NCI-H446 treated with DMSO at 0.1 percent for 48 hours (cell line): ENCODE measurements at regions not wholly inside any gene's neighbourhood (a gene's known extent, or its start where the extent isn't known, plus 50 kb on each side); places are given as distances from the start of the nearest gene placed in this dataset.

Experiments
- DNase-seq: peaks from one replicate; lab custom pipeline; 2025; lab: John Stamatoyannopoulos, UW

DNA sequence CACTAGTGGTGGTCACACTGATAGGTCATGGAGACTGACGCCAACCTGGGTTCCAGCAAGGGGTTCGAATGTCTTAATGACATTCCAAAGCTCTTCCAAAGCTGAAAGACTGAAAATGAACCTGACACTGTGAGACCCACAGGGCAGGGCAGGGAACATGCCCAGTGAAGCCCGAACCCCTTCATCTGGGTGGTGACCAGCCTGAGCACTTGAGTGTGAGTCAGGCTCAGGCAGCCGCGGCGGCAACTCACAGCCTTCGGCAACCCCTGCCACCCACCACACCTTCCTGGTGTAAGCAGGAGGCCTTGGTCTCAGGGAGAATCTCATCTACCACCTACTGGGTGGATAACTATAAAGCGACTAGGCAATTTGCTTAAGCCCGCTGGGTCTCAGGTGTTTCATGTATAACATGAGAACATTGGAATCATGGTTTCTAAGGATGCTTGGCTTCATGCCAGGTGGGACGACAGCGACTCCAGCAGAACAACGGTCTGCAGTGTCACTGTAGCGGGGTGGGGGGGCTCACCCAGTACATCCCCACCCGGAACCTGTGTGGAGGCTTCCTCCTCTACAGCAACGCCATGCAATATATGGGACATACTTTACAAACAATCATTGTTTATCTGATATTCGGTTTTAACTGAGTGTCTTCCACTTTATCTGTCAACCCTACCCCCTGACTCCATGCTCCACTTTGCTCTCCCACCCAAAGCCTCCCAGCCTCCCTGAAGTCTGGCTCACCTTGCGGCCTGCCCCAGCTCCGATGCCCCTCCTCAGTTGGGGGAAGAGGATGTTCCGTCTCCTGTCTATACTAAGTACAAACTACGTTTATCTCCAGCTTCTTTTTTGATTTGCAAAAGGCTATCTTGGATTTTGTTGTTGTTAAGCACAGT, 125.0 kb upstream of the MEF2A start:
- DNase-seq = no peak

DNA sequence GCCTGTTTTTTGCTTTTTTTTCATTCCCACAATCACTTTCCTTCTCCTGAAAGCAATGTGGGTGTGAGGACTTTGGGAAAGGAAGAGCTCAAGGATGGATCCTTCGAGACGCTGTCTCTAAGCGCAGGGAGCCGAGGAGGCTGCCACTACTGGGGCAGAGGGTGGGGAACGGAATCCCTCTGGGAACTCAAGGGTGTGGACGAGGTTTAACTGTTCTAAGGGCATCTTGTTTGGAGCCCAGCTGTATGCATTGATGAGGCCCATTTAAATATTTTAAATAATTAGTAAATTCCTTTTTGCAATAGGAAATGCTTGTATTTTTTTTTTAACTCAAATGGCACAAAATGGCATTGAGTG, 124.4 kb upstream of the MEF2A start:
- DNase-seq = no peak

DNA sequence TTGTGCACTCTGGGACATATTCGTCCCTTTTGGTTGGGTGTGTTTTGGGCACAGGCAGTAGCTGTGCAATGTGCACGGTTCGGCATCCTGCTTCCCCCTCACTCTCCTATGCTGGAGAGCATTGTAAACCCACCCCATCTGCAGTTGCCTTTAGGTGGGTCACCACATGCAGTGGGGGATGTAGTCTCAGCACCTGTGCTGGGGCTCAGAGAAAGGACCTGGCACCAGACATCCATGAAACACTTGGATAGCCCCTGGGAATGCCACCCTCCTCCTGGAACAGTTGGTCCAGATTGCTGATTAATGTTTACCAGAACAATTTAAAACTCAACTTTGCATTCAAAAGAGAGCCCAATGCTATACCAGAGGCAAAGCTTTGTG, 123.9 kb upstream of the MEF2A start:
- no peak for DNase-seq

- no peak for DNase-seq
Measured at GRCh38 chr15:99442252-99442897, 123.4 kb upstream of the MEF2A start.

DNA sequence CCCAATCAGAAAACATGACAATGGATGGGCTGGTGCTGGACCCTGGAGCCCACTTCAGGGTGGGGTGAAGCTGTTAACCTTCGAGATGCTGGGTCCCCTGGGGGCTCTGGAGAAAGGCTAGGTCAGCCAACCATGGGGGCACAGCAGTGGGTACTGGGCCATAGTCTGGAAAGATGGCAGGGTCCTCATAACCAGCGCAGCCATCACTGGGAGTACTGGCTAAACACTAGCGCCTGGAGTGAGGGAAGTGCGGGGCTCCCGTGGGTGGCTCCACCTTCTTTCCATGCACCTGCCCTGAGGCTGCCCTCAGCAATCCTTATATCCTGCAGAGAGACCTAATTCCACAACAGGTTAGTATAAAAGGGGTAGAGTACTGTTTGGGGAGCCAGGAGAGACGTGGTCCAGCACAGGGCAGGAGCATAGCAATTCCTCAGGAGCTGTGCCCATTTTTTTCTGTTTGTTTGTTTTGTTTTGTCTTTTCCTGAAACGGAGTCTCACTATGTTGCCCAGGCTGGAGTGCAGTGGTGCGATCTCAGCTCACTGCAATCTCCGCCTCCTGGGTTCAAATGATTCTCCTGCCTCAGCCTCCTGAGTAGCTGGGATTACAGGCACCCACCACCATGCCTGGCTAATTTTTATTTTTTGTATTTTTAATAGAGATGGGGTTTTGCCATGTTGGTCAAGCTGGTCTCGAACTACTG, 122.6 kb upstream of the MEF2A start:
- DNase-seq = no peak

DNA sequence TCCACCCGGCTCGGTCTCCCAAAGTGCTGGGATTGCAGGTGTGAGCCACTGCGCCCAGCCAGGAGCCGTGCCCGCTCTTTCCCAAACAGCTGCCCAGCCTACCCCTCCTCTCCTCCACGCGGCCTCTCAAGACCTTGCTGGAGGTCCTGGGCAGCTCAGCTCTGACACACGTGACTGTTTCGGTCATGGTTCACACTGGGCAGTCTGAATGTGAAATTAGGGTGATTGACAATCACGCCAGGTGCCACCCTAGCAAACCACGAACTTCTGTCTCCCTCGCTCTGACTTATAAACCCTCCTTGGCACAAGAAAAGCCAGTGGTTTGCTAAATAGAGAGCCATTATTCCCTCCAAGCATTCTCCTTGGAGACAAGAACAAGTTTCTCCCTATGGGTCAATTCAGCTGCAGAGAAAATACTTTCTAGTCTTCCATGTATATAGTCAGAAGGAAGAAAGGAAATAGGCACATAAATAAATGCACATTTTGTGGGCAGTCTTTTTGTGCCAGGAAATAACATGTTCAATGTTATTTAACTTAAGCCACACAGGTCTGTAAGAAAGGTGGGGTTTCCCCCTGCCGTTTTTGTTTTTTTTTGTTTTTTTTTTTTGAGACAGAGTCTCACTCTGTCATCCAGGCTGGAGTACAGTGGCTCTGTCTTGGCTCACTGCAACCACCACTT, 121.9 kb upstream of the MEF2A start:
- no peak for DNase-seq

- DNase-seq = no peak
Measured at GRCh38 chr15:99445272-99445850, 120.4 kb upstream of the MEF2A start.

GRCh38 chr15:99446565-99447496, 119.0 kb upstream of the MEF2A start:
- DNase-seq = no peak

DNA sequence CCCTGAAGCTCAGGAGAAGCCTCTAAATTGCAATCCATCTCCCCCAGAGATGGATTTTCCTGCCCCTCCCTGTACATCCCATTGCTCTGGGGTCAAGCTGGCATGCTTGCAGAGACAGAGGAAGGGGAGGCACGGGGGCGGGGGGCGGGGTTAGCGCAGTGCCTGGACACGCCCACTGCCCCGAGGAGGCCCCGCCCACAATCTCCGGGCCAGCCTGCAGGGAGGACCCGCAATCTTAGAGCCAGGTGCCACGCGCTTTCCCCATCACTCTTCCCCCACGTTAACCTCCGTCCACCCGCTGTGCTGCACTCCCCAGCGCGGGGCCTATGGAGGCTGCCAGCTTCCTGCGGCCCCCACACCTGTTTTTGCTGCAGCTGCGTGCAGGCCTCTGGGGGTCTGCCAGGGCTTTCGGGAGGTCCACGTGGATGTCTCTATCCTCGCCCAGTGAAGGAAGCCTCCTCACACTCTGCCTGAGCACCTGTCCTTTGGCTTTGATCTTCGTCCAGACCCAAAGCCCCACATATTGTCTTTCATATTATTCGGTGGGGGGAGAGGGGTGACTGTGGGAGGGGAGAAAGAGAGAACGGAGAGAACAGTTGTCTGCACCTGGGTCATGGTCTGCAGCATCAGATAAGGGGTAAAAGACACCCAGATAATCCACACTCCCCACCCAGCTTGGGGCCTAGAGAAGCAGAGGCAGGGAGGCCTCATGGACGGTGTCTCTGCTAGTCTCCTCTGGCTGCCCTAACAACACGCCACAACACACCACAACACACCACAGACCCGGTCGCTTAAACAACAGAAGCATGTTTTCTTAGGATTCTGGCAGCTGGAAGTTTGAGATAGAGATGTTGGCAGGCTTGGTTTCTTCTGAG, 118.0 kb upstream of the MEF2A start:
- no peak for DNase-seq

- DNase-seq = no peak
Measured at GRCh38 chr15:99449514-99449913, 116.3 kb upstream of the MEF2A start.

DNA sequence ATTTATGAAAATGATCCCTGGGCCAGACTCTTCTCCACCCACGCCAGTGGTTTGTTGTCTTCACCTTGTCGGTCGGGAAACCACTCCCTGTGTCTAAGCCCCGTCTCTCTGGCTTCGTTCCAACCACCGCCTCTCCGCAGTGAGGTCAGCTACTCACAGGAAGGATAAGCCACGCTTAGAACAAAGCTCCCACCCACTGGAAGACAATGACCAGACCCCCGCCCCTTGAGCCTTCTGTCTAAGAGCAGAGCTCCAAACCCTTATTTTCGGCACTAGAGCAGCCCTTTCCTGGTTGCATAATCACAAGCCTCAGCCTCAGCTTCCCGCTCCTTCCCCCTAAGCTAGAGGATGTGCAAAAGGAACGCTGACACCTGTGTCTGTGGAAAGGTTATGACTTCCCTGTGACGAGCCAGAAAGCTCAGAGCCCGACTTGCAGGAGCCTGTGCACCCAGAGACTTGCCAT, 114.9 kb upstream of the MEF2A start:
- no peak for DNase-seq

GRCh38 chr15:99451484-99451883, 114.3 kb upstream of the MEF2A start:
- no peak for DNase-seq

DNA sequence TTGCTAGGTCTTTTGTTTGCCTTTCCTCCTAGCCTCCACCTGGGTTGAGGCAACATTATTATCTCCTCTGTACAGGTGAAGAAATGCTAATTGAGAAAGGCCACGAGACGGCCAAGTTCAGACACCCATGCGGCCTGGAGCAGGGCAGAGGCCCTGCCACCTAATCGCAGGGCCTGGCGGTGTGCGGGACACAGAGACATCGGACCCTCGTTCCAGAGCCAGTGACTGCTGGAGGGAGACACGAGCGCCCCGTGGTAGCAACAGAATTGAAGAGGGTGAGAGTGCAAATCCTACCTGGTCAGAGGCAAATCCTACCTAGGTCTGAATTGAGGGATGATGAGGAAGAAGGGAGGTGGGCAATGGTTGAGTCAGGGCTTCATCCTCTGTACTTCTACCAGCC, 113.8 kb upstream of the MEF2A start:
- DNase-seq = no peak

GRCh38 chr15:99452728-99453636, 112.8 kb upstream of the MEF2A start:
- DNase-seq = no peak

DNA sequence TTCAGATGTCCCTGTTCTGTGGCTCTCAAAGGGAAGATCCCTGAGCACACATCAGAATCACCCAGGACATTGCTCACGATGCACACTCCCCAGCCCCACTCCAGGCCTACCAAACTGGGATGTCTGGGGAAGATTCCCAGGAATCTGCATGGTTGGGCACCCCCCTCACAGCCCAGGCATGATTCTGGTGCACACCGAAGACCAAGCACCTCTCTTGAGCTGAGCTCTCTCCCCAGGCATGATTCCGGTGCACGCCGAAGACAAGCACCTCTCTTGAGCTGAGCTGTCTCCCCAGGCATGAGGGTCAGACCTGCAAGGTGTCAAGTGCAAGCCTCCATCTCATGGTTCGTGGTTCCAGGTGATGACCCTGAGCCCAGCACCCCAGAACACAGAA, 112.2 kb upstream of the MEF2A start:
- no peak for DNase-seq

- DNase-seq = no peak
Measured at GRCh38 chr15:99454107-99454809, 111.5 kb upstream of the MEF2A start.

DNA sequence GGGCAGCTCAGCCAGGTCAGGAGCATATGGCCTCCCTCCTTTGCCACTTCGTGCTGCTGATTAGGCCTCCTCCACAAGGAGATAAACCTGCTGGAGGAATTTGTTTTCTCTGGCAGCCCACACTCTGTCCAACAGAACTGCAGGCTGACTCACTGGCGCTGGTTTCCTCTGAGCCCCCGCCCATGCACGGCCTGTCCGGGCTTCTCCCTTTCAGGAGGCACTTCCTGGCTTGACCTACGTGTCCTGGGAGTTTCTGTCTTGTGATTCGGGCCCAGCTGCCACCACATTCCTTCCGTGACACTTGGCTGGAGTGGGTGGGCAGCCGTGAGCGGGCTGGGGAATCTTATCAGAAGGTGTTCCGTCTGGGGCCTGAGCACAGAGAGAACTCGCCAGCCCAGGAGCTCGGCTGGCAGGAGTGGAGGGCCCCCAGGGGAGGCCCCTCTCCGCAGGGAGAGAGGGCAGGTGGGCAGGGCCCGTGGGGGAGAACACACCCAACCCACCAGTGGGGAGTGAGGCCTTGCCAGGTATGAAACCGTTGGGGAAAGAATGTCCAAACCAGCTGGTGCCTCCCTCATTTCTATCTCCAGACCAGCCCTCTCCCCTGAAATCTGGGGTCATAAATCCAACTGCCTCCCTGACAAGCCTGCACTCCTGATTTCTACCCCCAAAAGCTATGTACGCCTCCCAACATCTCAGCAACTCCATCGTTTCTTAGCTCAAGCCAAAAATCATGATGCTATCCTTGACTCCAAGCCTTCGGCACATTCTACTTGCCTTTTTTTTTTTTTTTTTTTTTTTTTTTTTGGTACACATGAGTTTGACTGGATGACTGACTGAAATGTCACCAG, 110.6 kb upstream of the MEF2A start:
- DNase-seq = no peak
